ENCODE measurements at regions not wholly inside any gene's neighbourhood (a gene's known extent, or its start where the extent isn't known, plus 50 kb on each side); places are given as distances from the start of the nearest gene placed in this dataset.

- Histone ChIP-seq H3K9me2 (ENCODE audit: insufficient read depth) (no peaks in the 10 kb centered on the region), H3K79me2 (ENCODE audit: insufficient read depth, low read length) (no peaks in the 10 kb centered on the region), H3K9me3 (ENCODE audit: control insufficient read depth in 1 of 2, insufficient read depth in 1 of 2, low read depth in 1 of 2, low read length in 2 of 2) (no peaks in the 10 kb centered on the region), H3K4me3 (replicated peaks in 1 of 2; ENCODE audit: low read depth in 1 of 2, low read length in 2 of 2) (no peak overlapping the region), H4K20me1 (ENCODE audit: insufficient read depth) (no peaks in the 10 kb centered on the region), H2AFZ (ENCODE audit: low read depth, low read length, poor library complexity, severe bottlenecking) (no peak overlapping the region), H3K4me2 (ENCODE audit: low read length) (no peak overlapping the region), H3K9ac (ENCODE audit: low read length) (no peak overlapping the region), H3K4me1 (ENCODE audit: control insufficient read depth in 1 of 2, insufficient read depth in 2 of 2, low read length in 2 of 2) (no peaks in the 10 kb centered on the region), H3K36me3 (ENCODE audit: control insufficient read depth in 1 of 2, insufficient read depth in 2 of 2, low read length in 2 of 2) (no peaks in the 10 kb centered on the region), H3K27ac (ENCODE audit: low read depth, low read length) (no peak overlapping the region), H3K27me3 (ENCODE audit: insufficient read depth, low read length) (peaks cover 3% of the 10 kb centered on the region; the same call in 1 of the 2 replicates)
- no peak for TF ChIP-seq CBX3 (IDR thresholded peaks at IDR 0.05; ENCODE audit: low read depth)
- no peak for TF ChIP-seq POLR2AphosphoS5 (IDR thresholded peaks at IDR 0.05; ENCODE audit: low read depth, low read length)
- TF ChIP-seq REST (IDR thresholded peaks at IDR 0.05; ENCODE audit: low read depth), result no peak
- no peak for TF ChIP-seq EZH2 (IDR thresholded peaks at IDR 0.05)
- no TSS peak for BruUV-seq (replicated peaks)
- ChIA-PET RAD21 (ENCODE audit: low non-redundant PET in 1 of 2, low total read pairs in 2 of 2, uncharacterized antibody in 2 of 2, unreplicated experiment in 2 of 2) (no interaction called here), CTCF (no interaction called here), POLR2A (no interaction called here)
- intact Hi-C loops (cut with micrococcal nuclease), result no loop called here
- ATAC-seq (no peak), DNase-seq (ENCODE audit: low read depth, low spot score) (no peak)
Observed at GRCh38 chr22:44597616-44598015, 99.6 kb upstream of the RTL6 start.

GRCh38 chr22:44596396-44597125 lies 98.5 kb upstream of the RTL6 start:
- no peak for DNase-seq (ENCODE audit: low read depth, low spot score)
- H4K20me1 ChIP-seq (ENCODE audit: insufficient read depth), result no peaks in the 10 kb centered on the region
- TF ChIP-seq POLR2A (IDR thresholded peaks at IDR 0.05; ENCODE audit: borderline replicate concordance, extremely low read depth, insufficient read depth, insufficient read length) (no peak), SP1 (IDR thresholded peaks at IDR 0.05; ENCODE audit: low read depth) (no peak), FOSL1 (IDR thresholded peaks at IDR 0.05; ENCODE audit: low read depth) (no peak), TCF7L2 (IDR thresholded peaks at IDR 0.05; ENCODE audit: borderline replicate concordance, extremely low read depth, insufficient read depth, insufficient read length) (no peak), CEBPB (IDR thresholded peaks at IDR 0.05; ENCODE audit: low read depth) (no peak), POLR2AphosphoS5 (IDR thresholded peaks at IDR 0.05; ENCODE audit: low read depth, low read length) (no peak), CBX3 (IDR thresholded peaks at IDR 0.05; ENCODE audit: low read depth) (no peak), ZFX (IDR thresholded peaks at IDR 0.05) (no peak), SRF (IDR thresholded peaks at IDR 0.05; ENCODE audit: low read depth) (no peak), YY1 (IDR thresholded peaks at IDR 0.05; ENCODE audit: extremely low read depth, insufficient replicate concordance, low read depth, low read length) (no peak), ATF3 (IDR thresholded peaks at IDR 0.05) (no peak), EGR1 (IDR thresholded peaks at IDR 0.05; ENCODE audit: low read depth) (no peak), MAX (IDR thresholded peaks at IDR 0.05) (no peak), ZNF274 (IDR thresholded peaks at IDR 0.05; ENCODE audit: low read depth, low read length) (no peak)
- peaks cover under 1% of the 10 kb centered on the region; the same call in 1 of the 2 replicates for H3K27me3 ChIP-seq (ENCODE audit: insufficient read depth, low read length)
- no peak overlapping the region for H3K27ac ChIP-seq (ENCODE audit: low read depth, low read length)
- no peaks in the 10 kb centered on the region for H3K36me3 ChIP-seq (ENCODE audit: control insufficient read depth in 1 of 2, insufficient read depth in 2 of 2, low read length in 2 of 2)
- ATAC-seq, result no peak
- no peak overlapping the region for H3K4me2 ChIP-seq (ENCODE audit: low read length)
- no peaks in the 10 kb centered on the region for H3K79me2 ChIP-seq (ENCODE audit: insufficient read depth, low read length)
- POLR2A ChIA-PET, result no interaction called here
- no peaks in the 10 kb centered on the region for H3K9me2 ChIP-seq (ENCODE audit: insufficient read depth)
- no peaks in the 10 kb centered on the region for H3K9me3 ChIP-seq (ENCODE audit: control insufficient read depth in 1 of 2, insufficient read depth in 1 of 2, low read depth in 1 of 2, low read length in 2 of 2)
- intact Hi-C loops (cut with micrococcal nuclease), result no loop called here
- BruUV-seq (replicated peaks), result no TSS peak
- no peak overlapping the region for H2AFZ ChIP-seq (ENCODE audit: low read depth, low read length, poor library complexity, severe bottlenecking)
- no peak overlapping the region for H3K9ac ChIP-seq (ENCODE audit: low read length)
- CTCF ChIA-PET, result no interaction called here
- no peaks in the 10 kb centered on the region for H3K4me1 ChIP-seq (ENCODE audit: control insufficient read depth in 1 of 2, insufficient read depth in 2 of 2, low read length in 2 of 2)
- RAD21 ChIA-PET (ENCODE audit: low non-redundant PET in 1 of 2, low total read pairs in 2 of 2, uncharacterized antibody in 2 of 2, unreplicated experiment in 2 of 2), result no interaction called here
- no peak overlapping the region for H3K4me3 ChIP-seq (replicated peaks in 1 of 2; ENCODE audit: low read depth in 1 of 2, low read length in 2 of 2)
